Stimulated activated naive CD8-positive, alpha-beta T cell treated with anti-CD3 and anti-CD28 coated beads, Interleukin-15, Interleukin-2, amounts not matched to agents 100 U/mL and 50 U/mL, for 24 hours (primary cell): ENCODE measurements at regions not wholly inside any gene's neighbourhood (a gene's known extent, or its start where the extent isn't known, plus 50 kb on each side); places are given as distances from the start of the nearest gene placed in this dataset.
"Not testable (repeated sequence)": the region's sequence is repeated elsewhere in the genome, so short reads cannot be mapped to it uniquely, and the experiment has no call there.

Experiments used
- ATAC-seq: fragments of 150-1000 bp; cut with Tn5 transposase; one replicate; pipeline ENCODE4 v1.10.0; 2021
- DNase-seq: peaks from one replicate; pipeline ENCODE4 v3.0.0; 2021

GRCh38 chr11:122201106-122201505, 85.1 kb upstream of the BLID start:
- DNase-seq, result no peak
- no peak for ATAC-seq

GRCh38 chr11:122199661-122200060, 83.6 kb upstream of the BLID start:
- ATAC-seq (no peak), DNase-seq (no peak)

- no peak for DNase-seq
- ATAC-seq, result no peak
These were observed 82.4 kb upstream of the BLID start for GRCh38 chr11:122198291-122198983.

- no peak for DNase-seq
- no peak for ATAC-seq
These were observed 81.3 kb upstream of the BLID start for GRCh38 chr11:122197066-122197987.

GRCh38 chr11:122195790-122196189, 79.8 kb upstream of the BLID start:
- DNase-seq (no peak), ATAC-seq (no peak)

- not testable (repeated sequence) for ATAC-seq, DNase-seq
These were observed 78.0 kb upstream of the BLID start for GRCh38 chr11:122193881-122194480.

GRCh38 chr11:122193457-122193856, 77.4 kb upstream of the BLID start:
- ATAC-seq, result no peak
- DNase-seq, result no peak

GRCh38 chr11:122192634-122193255, 76.7 kb upstream of the BLID start:
- DNase-seq, result no peak
- ATAC-seq, result peak; percentile 14

- ATAC-seq (no peak), DNase-seq (no peak)
These were observed 74.8 kb upstream of the BLID start for GRCh38 chr11:122190768-122191167.

- no peak for DNase-seq
These were observed 73.2 kb upstream of the BLID start for GRCh38 chr11:122189229-122189628.

GRCh38 chr11:122187373-122188165, 71.6 kb upstream of the BLID start:
- no peak for ATAC-seq
- DNase-seq, result no peak

More at GRCh38 chr11:122189229-122189628, 73.2 kb upstream of the BLID start:
- ATAC-seq, result no peak

- no peak for DNase-seq
- ATAC-seq, result no peak
These were observed 70.5 kb upstream of the BLID start for GRCh38 chr11:122186439-122187080.

- ATAC-seq, result no peak
- DNase-seq, result no peak
These were observed 67.9 kb upstream of the BLID start for GRCh38 chr11:122183933-122184332.

- DNase-seq (no peak), ATAC-seq (no peak)
These were observed 65.9 kb upstream of the BLID start for GRCh38 chr11:122181893-122182292.

GRCh38 chr11:122181372-122181771, 65.4 kb upstream of the BLID start:
- ATAC-seq (no peak), DNase-seq (no peak)

- ATAC-seq (no peak), DNase-seq (no peak)
These were observed 64.2 kb upstream of the BLID start for GRCh38 chr11:122179961-122180834.

- DNase-seq, result no peak
- ATAC-seq, result no peak
These were observed 62.8 kb upstream of the BLID start for GRCh38 chr11:122178795-122179194.

- no peak for DNase-seq
- no peak for ATAC-seq
These were observed 61.2 kb upstream of the BLID start for GRCh38 chr11:122177238-122177637.

GRCh38 chr11:122176651-122177050, 60.6 kb upstream of the BLID start:
- no peak for ATAC-seq
- DNase-seq, result no peak

GRCh38 chr11:122175306-122175705, 59.3 kb upstream of the BLID start:
- no peak for ATAC-seq
- no peak for DNase-seq
